ENCODE measurements at regions not wholly inside any gene's neighbourhood (a gene's known extent, or its start where the extent isn't known, plus 50 kb on each side); places are given as distances from the start of the nearest gene placed in this dataset.

DNA sequence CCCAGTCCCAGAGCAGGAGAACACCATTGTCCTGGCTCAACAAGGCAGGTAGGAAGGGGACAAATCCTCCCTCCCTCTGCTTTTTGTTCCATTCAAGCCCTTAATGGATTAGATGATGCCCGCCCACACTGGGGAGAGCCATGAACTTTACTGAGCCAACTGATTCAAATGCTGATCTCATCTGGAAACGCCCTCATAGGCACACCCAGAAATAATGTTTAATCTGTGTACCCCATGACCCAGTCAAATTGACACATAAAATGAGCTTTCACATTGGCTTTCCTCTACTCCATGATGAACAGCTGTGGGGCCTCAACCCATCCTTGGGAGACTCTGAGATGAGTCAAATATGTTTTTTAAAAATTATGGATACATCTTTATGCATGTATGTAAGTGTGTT, 141.8 kb downstream of the GALC start (continued):
- TF ChIP-seq ZNF114 (CRISPR knock-in tag; IDR thresholded peaks at IDR 0.05) = no peak
- TF ChIP-seq EZH2phosphoT487 (IDR thresholded peaks at IDR 0.05; ENCODE audit: unreplicated experiment) = no peak
- no peak for TF ChIP-seq STAT1 (IDR thresholded peaks at IDR 0.05; ENCODE audit: unreplicated experiment)
- TF ChIP-seq POLR2AphosphoS5 (IDR thresholded peaks at IDR 0.05; ENCODE audit: low read depth) = no peak

GRCh38 chr14:87847216-87847755, 145.7 kb downstream of the GALC start:
- no peaks in the 10 kb centered on the region for H4K20me1 ChIP-seq (replicated peaks; ENCODE audit: insufficient read depth)
- H3K9me2 ChIP-seq (ENCODE audit: insufficient read depth) = no peaks in the 10 kb centered on the region; the same call in 1 of the 2 replicates
- no peak overlapping the region for H3K4me2 ChIP-seq
- H3K9me3 Mint-ChIP-seq = no peaks in the 10 kb centered on the region
- H3K4me3 Mint-ChIP-seq = no peak overlapping the region
- no peaks in the 10 kb centered on the region for H3K36me3 Mint-ChIP-seq (ENCODE audit: low read depth)
- no peaks in the 10 kb centered on the region for H3K4me1 Mint-ChIP-seq
- H3K27ac ChIP-seq (ENCODE audit: low read depth) = no peak overlapping the region
- no peaks in the 10 kb centered on the region for H3K4me1 ChIP-seq (ENCODE audit: insufficient read depth)
- H3K4me3 ChIP-seq = no peak overlapping the region
- H3K27me3 ChIP-seq (ENCODE audit: insufficient read depth) = no peaks in the 10 kb centered on the region
- H3K27ac Mint-ChIP-seq = no peak overlapping the region
- H3K79me2 ChIP-seq (replicated peaks; ENCODE audit: insufficient read depth) = no peaks in the 10 kb centered on the region
- TF ChIP-seq CREB1 (CRISPR knock-in tag; IDR thresholded peaks at IDR 0.05; ENCODE audit: low read depth) (no peak), EZH2 (IDR thresholded peaks at IDR 0.05; ENCODE audit: low read depth, unreplicated experiment) (no peak), EZH2phosphoT487 (IDR thresholded peaks at IDR 0.05; ENCODE audit: unreplicated experiment) (no peak), ZNF462 (CRISPR knock-in tag; IDR thresholded peaks at IDR 0.05) (no peak), CTCF (conservative IDR thresholded peaks at IDR 0.05; ENCODE audit: low read depth in 2 of 2) (no peak), JUNB (IDR thresholded peaks at IDR 0.05; ENCODE audit: unreplicated experiment) (no peak), ZNF114 (CRISPR knock-in tag; IDR thresholded peaks at IDR 0.05) (no peak)
- no peak overlapping the region for H2AFZ ChIP-seq
- DNase-seq (ENCODE audit: low spot score) (no peak), ATAC-seq (no peak)
- H3K36me3 ChIP-seq (ENCODE audit: insufficient read depth) = no peaks in the 10 kb centered on the region
- no peaks in the 10 kb centered on the region for H3K27me3 Mint-ChIP-seq (ENCODE audit: insufficient read depth, low read depth, poor library complexity)
- no peaks in the 10 kb centered on the region for H3F3A ChIP-seq (replicated peaks; ENCODE audit: low read depth)

Measured in GM23338 (cell line).